DOHH2 (cell line): ENCODE measurements at regions not wholly inside any gene's neighbourhood (a gene's known extent, or its start where the extent isn't known, plus 50 kb on each side); places are given as distances from the start of the nearest gene placed in this dataset.

Source experiments
- EZH2phosphoT487 ChIP-seq: fragments of 200-600 bp; sonication (generic); IDR thresholded peaks from 2 replicates; pipeline ENCODE4 v1.6.1; 2017; ENCODE audit warnings: borderline replicate concordance, mild to moderate bottlenecking, antibody characterized with exemption, low read length, moderate library complexity, mixed read lengths
- TF ChIP-seq, protein P1 (sequence below): fragments of 200-600 bp; sonication (generic); IDR thresholded peaks from one replicate; pipeline ENCODE4 v1.5.1; 2014; ENCODE audit warnings: antibody characterized with exemption, mild to moderate bottlenecking, low read depth, low read length; ENCODE audit not compliant: poor library complexity, severe bottlenecking

DNA sequence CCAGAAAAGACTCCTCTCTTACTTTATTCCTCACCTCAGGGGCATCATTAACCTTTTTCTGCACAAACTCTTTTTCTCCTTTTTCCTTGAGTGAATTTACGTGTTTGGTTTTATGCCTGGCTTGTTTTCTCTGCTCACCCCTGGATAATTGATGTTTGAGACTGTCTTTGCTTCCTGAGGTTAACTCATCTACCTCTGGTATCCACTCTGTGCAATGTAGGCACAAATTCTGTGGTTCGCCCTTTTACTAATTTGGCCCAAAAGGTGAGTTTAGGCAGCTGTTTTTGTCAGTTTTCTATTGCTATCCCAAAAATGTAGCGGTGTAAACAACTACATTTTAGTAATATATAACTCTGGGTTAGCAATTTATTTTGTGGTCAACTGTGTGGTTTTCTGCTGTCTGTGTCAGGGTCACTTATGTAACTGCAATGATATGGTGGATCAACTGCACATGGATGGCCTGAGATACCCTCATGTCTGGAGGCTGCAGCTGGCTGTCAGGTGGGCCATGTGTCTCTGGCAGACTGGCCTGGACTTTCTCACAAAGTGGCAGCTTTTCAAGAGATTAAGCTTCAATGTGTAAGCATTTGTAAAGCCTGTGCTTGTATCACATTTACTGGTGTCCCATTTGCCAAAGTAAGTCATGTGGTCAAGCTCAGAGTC, 329.7 kb downstream of the FSIP2 start:
- TF ChIP-seq, protein P1, sequence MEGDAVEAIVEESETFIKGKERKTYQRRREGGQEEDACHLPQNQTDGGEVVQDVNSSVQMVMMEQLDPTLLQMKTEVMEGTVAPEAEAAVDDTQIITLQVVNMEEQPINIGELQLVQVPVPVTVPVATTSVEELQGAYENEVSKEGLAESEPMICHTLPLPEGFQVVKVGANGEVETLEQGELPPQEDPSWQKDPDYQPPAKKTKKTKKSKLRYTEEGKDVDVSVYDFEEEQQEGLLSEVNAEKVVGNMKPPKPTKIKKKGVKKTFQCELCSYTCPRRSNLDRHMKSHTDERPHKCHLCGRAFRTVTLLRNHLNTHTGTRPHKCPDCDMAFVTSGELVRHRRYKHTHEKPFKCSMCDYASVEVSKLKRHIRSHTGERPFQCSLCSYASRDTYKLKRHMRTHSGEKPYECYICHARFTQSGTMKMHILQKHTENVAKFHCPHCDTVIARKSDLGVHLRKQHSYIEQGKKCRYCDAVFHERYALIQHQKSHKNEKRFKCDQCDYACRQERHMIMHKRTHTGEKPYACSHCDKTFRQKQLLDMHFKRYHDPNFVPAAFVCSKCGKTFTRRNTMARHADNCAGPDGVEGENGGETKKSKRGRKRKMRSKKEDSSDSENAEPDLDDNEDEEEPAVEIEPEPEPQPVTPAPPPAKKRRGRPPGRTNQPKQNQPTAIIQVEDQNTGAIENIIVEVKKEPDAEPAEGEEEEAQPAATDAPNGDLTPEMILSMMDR = no peak
- TF ChIP-seq EZH2phosphoT487 = no peak
